Caco-2 (cell line): ENCODE measurements at regions not wholly inside any gene's neighbourhood (a gene's known extent, or its start where the extent isn't known, plus 50 kb on each side); places are given as distances from the start of the nearest gene placed in this dataset.

ENCODE experiments used
- BruUV-seq: library from RNA; stranded (reverse); fragments of 400-500 nt; replicated peaks from 2 replicates; lab custom pipeline; 2021; lab: Mats Ljungman, UMichigan
- CTCF ChIA-PET: fragments of 300-600 bp; sonication (Branson Sonifier 250); formaldehyde crosslinking; loops from one replicate; lab custom pipeline; 2022; ENCODE audit warnings: antibody characterized with exemption; lab: Charles Lee
- POLR2A ChIA-PET: fragments of 300-600 bp; sonication (Branson Sonifier 250); formaldehyde crosslinking; loops from one replicate; lab custom pipeline; 2022; ENCODE audit warnings: antibody characterized with exemption; lab: Charles Lee
- DNase-seq, 2 experiments: peaks; one replicate each; pipeline versions ENCODE4 v3.0.0 to v3.0.0-alpha.2; 2020 to 2022
- H3K27me3 ChIP-seq: replicated peaks from 2 replicates; pipeline ENCODE4 v1.6.0; 2011; ENCODE audit warnings: low read length; ENCODE audit not compliant: control insufficient read depth, insufficient read depth
- H3K36me3 ChIP-seq: 2 replicates; pipeline ENCODE4 v1.5.1; 2011; ENCODE audit warnings: low read length; ENCODE audit not compliant: control insufficient read depth, insufficient read depth
- H3K4me1 ChIP-seq: fragments of 250-450 bp; sonication (Bioruptor Pico); 2 replicates; pipeline ENCODE4 v1.5.1; 2020; ENCODE audit warnings: mild to moderate bottlenecking
- H3K4me3 ChIP-seq: 2 replicates; pipeline ENCODE4 v1.5.1; 2011; ENCODE audit warnings: low read depth, mild to moderate bottlenecking, control low read depth, low read length
- H3K9me3 ChIP-seq: fragments of 250-450 bp; sonication (Bioruptor Pico); 2 replicates; pipeline ENCODE4 v1.5.1; 2020; ENCODE audit warnings: mild to moderate bottlenecking, moderate library complexity
- H3K27ac Mint-ChIP-seq: one replicate; pipeline ENCODE4 v1.8.0; 2022; ENCODE audit warnings: mixed read lengths; ENCODE audit not compliant: unreplicated experiment
- H3K27me3 Mint-ChIP-seq: one replicate; pipeline ENCODE4 v1.8.0; 2022; ENCODE audit warnings: mixed read lengths; ENCODE audit not compliant: insufficient read depth, unreplicated experiment
- H3K36me3 Mint-ChIP-seq: one replicate; pipeline ENCODE4 v1.8.0; 2022; ENCODE audit warnings: mild to moderate bottlenecking, mixed read lengths; ENCODE audit not compliant: insufficient read depth, unreplicated experiment
- H3K4me1 Mint-ChIP-seq: one replicate; pipeline ENCODE4 v1.8.0; 2022; ENCODE audit warnings: low read depth, mixed read lengths; ENCODE audit not compliant: unreplicated experiment
- H3K4me3 Mint-ChIP-seq: one replicate; pipeline ENCODE4 v1.8.0; 2022; ENCODE audit warnings: mild to moderate bottlenecking, moderate library complexity, mixed read lengths; ENCODE audit not compliant: unreplicated experiment
- H3K9me3 Mint-ChIP-seq: one replicate; pipeline ENCODE4 v1.8.0; 2022; ENCODE audit warnings: mixed read lengths; ENCODE audit not compliant: unreplicated experiment
- CTCF ChIP-seq, 2 experiments: fragments of 200-600 bp in 1 of 2; IDR thresholded peaks; 1 replicate in 1 of 2; 2 replicates in 1 of 2; pipeline versions ENCODE4 v1.5.1 to v1.8.0; 2011 to 2022; ENCODE audit warnings: antibody characterized with exemption in 1 of 2, control low read depth in 1 of 2, inconsistent platforms in 1 of 2, low read depth in 1 of 2, low read length in 1 of 2, mild to moderate bottlenecking in 1 of 2, moderate library complexity in 1 of 2; ENCODE audit not compliant: insufficient read depth in 1 of 2, severe bottlenecking in 1 of 2, unreplicated experiment in 1 of 2
- intact Hi-C: fragments of 100-400 bp; cut with micrococcal nuclease; formaldehyde crosslinking; loops from one replicate; pipeline ENCODE4 v1.10.0; 2022; ENCODE audit not compliant: unreplicated experiment

DNA sequence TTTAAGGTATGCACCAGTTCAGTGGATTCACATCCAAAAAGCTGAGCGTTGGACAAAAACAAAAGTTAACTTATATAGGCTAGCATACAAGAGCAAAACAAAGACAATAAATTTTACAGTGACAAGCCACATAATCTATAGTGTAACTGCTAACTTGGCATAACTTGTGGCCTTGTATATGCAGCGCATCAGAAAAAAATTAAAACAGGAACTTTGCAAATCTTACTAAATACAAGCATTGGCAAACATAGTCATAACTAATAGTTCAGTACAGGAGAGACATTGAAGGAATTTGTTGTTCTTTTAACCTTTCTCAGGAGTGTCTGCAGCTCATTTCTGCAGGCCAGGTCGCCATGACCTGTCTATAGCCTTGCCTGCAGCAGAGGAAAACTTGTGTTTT, 54.6 kb downstream of the OR10H4 start:
- Mint-ChIP-seq H3K27ac (no peak overlapping the region), H3K36me3 (no peaks in the 10 kb centered on the region), H3K4me3 (no peak overlapping the region), H3K9me3 (no peaks in the 10 kb centered on the region), H3K27me3 (no peaks in the 10 kb centered on the region), H3K4me1 (peaks cover 13% of the 10 kb centered on the region)
- Histone ChIP-seq H3K4me1 (peaks cover 4% of the 10 kb centered on the region; the same call in 1 of the 2 replicates), H3K27me3 (no peaks in the 10 kb centered on the region), H3K36me3 (no peaks in the 10 kb centered on the region), H3K4me3 (no peak overlapping the region), H3K9me3 (0 out of 2 replicates have a peak, but pooled peaks cover 4% of the 10 kb centered on the region)
- CTCF ChIA-PET = no interaction called here
- DNase-seq = no peak
- TF ChIP-seq CTCF (IDR thresholded peaks at IDR 0.05; ENCODE audit: insufficient read depth in 1 of 2, low read depth in 1 of 2, low read length in 1 of 2, severe bottlenecking in 1 of 2, unreplicated experiment in 1 of 2) = no peak
- intact Hi-C loops = no loop called here
- POLR2A ChIA-PET = no interaction called here
- BruUV-seq = no TSS peak

GRCh38 chr19:16005925-16006324, 57.1 kb downstream of the OR10H4 start:
- intact Hi-C loops = no loop called here
- ChIA-PET CTCF (no interaction called here), POLR2A (no interaction called here)
- Histone ChIP-seq H3K4me3 (no peak overlapping the region), H3K36me3 (no peaks in the 10 kb centered on the region), H3K4me1 (peaks cover 4% of the 10 kb centered on the region; the same call in 1 of the 2 replicates), H3K9me3 (0 out of 2 replicates have a peak, but pooled peaks cover 4% of the 10 kb centered on the region), H3K27me3 (no peaks in the 10 kb centered on the region)
- Mint-ChIP-seq H3K36me3 (no peaks in the 10 kb centered on the region), H3K9me3 (no peaks in the 10 kb centered on the region), H3K4me1 (peaks cover 13% of the 10 kb centered on the region), H3K4me3 (no peak overlapping the region), H3K27me3 (no peaks in the 10 kb centered on the region), H3K27ac (no peak overlapping the region)
- DNase-seq = no peak
- no peak for TF ChIP-seq CTCF (IDR thresholded peaks at IDR 0.05; ENCODE audit: insufficient read depth in 1 of 2, low read depth in 1 of 2, low read length in 1 of 2, severe bottlenecking in 1 of 2, unreplicated experiment in 1 of 2)
- no TSS peak for BruUV-seq

DNA sequence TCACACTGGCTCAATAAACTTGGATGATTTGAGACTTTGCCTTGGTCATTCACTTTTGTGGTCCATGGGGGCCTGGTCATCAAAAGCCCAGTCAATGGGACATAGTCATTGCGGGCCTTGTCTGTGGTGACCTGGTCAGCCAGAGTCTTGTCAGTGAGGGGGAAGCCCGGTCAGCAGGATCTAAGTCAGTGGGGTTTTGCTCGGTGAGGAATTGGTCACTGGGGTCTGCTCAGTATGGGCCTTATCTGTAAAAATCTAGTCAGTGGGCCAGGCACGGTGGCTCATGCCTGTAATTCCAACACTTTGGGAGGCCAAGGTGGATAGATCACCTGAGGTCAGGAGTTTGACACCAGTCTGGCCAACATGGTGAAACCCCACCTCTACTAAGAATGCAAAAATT, 63.7 kb upstream of the TPM4 start:
- H3K9me3 Mint-ChIP-seq = peaks cover 9% of the 10 kb centered on the region
- POLR2A ChIA-PET = no interaction called here

More for the DNA sequence above, 63.7 kb upstream of the TPM4 start:
- no peaks in the 10 kb centered on the region for H3K4me1 Mint-ChIP-seq
- Histone ChIP-seq H3K36me3 (no peaks in the 10 kb centered on the region), H3K9me3 (no peaks in the 10 kb centered on the region), H3K27me3 (no peaks in the 10 kb centered on the region), H3K4me1 (no peaks in the 10 kb centered on the region), H3K4me3 (no peak overlapping the region)
- CTCF ChIA-PET = no interaction called here
- no peak for DNase-seq
- intact Hi-C loops = no loop called here
- H3K27ac Mint-ChIP-seq = no peak overlapping the region
- H3K4me3 Mint-ChIP-seq = no peak overlapping the region
- no TSS peak for BruUV-seq
- no peaks in the 10 kb centered on the region for H3K27me3 Mint-ChIP-seq
- no peaks in the 10 kb centered on the region for H3K36me3 Mint-ChIP-seq
- TF ChIP-seq CTCF (IDR thresholded peaks at IDR 0.05; ENCODE audit: insufficient read depth in 1 of 2, low read depth in 1 of 2, low read length in 1 of 2, severe bottlenecking in 1 of 2, unreplicated experiment in 1 of 2) = no peak
